NCI-H146 (cell line): ENCODE measurements at regions not wholly inside any gene's neighbourhood (a gene's known extent, or its start where the extent isn't known, plus 50 kb on each side); places are given as distances from the start of the nearest gene placed in this dataset.

ENCODE experiments used
- DNase-seq: peaks from one replicate; lab custom pipeline; 2025; lab: John Stamatoyannopoulos, UW

DNA sequence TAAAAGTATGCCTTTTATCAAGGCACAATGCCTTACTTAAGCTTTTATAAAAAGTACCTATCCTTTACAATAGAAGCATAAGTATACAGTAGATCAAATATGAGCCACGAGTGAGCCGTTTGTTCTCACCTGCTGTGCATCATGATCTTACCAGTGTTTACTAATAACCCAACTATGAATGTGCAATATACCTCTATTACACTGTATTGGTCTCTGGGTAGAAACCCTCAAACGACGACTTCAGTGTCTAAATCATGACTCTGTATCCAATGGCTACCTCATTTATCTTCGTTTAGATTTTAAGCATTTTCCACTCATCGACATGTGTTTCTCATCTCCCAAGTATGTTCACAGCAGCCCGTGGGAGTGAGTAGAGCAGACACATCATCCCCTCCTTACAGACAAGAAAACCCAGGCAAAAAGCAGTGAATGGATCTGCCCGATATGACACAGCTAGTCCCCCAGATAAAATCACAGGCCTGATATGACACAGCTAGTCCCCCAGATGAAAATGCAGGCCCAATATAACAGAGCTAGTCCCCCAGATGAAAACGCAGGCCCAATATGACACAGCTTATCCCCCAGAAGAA lies 279.8 kb downstream of the TNS1 start:
- no peak for DNase-seq

DNA sequence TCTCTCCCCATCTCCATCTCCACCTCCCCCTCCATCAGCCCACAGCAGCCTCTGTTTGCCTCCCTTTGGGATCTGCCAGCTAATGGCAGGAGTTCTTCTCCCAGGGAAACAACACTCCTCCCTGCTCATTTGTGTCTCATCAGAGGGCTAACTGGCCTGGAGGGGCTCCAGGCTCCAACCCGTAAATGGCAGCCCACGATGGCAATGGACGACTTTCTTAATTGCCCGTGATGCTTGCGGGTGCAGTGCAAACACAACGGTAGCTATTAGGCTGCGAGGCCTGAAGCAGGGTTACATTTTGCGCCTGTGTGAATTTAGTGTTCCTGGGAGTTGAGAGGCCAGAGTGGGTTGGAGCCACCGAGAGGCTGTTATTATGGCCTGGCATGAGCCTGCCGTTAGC lies 285.1 kb downstream of the TNS1 start:
- DNase-seq = no peak

DNA sequence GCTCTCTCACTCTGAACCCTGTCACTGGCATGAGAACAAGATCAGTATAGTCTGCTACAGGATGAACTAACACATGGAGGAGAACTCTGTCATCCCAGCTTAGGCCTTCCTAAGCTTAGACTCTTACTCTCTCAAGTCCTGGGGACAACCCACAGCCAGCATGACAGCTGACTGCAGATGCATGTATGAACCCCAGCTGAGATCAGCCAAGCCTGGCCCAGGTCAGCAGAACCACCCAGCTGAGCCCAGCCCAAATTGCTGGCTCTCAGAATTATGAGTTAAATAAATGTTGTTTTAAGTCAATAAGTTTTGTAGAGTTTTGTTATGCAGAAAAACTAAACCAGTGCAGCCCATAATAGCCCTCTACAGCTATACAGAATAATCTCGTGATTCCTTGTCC lies 287.3 kb downstream of the TNS1 start:
- no peak for DNase-seq

DNA sequence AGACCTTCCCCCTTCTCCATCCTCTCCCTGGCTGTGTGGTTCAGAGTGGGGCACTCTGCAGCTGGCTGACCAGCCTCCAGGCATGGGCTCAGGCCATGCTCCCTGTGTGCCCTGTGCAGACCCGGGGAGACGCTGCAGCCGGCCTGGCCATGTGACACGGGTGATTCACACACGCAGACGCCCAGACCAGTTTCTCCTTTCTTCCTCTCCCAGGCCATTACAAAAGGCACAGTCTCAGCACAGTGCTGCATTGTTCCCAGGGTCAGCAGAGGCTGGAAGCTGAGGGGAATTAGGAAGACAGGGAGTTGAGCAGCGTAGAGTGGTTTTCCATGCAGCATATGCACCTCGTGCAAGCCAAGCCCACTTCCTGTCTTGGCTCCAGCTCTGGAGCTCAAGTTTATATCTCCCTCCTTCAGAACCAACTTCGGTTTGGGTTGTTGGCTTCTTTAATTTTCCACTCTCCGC lies 288.5 kb downstream of the TNS1 start:
- DNase-seq = no peak

DNA sequence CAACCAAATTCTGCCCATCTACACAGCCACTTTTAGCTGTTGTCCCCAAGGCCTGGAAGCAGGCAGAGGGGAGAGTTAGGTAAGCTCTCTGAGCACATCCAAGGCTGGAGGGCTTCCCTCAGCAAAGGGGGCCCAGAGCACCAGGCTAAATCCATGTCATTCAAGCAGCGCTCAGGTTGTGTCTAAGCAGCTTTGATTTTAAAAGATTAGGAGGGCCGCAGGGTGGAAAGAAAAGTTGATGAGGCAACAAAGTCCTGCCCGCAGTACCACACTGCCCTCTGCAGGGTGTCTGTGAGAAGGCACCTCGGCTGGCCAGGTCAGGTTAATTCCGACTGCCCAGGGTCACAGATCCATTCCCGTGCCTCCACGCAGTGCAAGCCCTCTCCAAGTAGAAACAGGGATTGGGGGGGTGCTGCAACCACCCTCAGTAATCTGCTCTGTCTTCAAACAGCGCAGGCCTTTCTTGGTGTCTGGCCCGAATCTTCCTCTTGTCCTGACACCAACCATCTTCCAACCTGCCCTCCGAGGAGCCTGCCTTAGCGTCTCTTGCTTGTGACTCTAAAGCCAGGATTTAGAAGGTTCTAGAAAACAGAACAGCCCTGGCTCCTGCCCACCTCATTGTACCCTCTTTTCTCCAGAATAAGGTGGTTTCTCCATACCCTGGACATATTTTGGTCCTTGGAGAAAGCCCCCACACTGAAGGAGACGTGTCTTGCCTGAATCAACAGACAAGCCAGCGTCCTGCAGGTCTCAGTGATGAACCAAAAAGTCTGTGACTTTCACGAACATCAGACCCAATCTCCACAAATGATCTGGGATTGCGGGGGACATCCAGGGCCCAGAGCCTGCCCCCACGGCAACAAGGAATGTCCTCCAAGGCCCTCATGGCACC lies 289.2 kb downstream of the TNS1 start:
- DNase-seq = peak; percentile 34

DNA sequence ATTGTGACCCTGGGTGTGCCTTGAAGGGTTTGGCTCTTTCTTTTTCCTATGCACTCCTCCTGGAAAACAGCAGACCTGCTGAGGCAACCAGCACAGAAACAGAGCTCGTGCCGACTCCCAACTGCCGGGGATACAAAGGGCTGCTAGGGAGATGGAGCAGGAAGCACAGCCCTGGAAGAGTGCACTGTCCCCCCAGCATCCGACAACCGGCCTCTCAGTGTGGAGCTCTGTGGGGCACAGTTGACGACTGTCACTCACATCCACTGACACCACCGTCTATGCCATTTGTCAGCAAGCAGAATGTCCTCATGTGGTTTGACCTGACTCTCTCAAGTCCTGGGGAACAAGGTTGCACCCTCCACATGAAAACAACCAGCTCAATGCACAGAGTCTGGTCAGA lies 290.4 kb downstream of the TNS1 start:
- DNase-seq = no peak

DNA sequence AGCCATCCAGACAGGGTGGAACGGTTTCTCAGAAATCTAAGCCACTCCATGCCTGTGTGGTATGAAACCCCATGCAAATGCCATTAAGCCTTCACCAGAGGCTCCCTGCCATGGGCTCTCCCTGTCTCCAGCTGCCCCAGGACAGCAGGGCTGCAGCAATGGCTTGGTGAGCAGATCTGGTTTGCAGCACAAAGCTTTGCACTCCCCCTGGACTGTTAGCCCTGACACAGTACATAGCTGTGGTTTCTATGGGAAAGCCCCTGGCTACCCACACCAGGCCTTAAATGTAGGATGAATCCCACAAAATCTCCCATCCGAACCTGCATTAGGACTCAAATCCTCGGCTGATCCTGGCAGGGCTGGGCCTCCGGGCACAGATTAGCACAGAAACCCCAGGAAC lies 291.6 kb downstream of the TNS1 start:
- DNase-seq = no peak

DNA sequence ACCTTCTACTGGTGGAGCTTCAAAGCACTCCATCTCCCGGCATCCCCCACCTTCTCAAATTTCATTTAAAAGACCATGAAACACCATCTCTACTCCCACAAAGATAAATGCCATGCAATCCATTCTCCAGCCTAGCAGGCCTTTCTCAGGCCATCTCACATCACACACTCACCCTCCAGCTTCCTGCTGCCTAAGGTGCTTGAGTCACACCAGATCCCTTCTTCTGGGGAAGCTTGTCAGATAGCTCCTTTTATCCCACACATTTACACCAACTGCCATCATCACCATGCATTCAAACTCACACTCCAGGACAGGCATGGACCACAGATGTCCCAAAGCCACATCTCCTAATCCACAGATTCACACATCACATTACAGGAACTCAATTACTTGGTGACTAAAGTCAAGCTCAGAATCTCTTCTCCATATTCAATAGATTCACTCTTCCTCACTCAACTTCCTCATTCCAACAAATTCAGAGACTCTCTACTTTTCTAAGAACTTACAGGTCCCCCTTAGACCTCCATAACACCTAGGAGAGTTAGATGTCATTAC lies 292.5 kb downstream of the TNS1 start:
- no peak for DNase-seq

DNA sequence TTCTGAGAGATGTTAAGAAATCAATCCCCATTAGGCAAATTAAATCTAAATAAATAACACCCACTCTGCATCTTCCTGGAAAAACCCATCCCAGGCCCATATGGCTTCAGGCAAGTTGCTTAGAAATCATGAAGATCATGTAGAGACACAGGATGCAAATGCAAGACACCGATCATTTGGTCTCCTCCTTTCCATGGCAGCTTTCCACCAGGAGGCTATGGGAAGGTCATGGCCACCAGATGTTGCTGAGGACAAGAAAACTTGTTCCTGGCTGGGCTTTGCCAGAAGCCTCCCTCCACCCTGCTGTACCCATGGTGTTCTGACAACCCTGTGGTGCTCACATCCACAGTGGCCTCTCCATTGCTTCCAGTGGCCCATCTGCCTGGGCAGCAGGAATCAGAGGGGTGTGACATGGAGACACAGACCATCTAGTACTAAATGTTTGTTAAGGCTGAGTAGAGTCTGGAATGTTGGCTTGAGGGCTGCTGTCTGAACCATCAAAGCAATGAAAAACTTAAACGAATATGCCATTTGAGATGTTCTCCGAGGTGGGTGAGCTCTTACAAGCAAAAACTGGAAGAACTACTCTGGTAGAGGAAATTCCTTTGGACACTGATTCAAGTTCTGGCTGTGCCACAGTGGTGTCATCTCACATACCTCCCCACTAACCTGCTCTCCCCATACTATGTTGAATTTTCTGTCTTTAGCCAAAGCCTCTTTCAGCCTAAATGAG lies 293.2 kb downstream of the TNS1 start:
- DNase-seq = no peak

DNA sequence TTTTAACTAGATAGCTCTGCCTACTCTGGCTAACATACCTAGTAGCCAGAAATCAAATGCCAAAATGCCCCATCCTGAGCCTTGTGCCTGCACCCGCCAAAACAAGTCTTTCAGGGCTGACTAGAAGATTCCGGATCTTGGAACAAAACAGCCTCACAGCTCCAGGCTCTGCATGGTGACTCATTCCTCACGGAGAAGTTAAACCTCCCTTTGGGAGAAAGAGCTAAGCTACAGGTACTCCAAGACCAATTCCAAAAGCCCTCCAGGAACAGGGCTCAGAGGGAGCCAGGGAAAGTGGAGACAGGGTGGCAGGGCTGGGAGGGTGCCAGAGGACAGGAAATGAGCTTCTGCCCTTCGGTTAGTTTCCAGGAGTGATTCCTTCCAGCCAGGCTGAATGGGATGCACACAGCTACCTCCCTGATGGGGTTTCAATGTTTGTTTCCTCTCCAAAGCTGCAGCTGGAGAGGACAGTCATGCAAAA lies 295.6 kb downstream of the TNS1 start:
- no peak for DNase-seq

DNA sequence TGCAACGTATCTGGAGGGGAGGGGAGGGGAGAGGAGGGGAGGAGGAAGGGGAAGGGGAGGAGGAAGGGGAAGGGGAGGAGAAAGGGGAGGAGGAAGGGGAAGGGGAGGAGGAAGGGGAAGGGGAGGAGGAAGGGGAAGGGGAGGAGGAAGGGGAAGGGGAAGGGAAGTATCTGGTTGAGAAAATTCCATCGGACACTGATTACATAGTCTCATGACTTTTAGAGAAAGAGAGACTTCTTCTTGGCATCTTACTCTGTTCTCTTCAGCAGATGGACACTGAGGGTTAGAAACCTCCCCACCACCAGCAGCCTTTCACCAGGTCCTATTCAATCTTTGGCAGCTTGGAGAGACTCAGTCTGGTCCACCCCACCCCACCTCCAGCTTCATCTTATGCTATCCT lies 296.3 kb downstream of the TNS1 start:
- no peak for DNase-seq

DNA sequence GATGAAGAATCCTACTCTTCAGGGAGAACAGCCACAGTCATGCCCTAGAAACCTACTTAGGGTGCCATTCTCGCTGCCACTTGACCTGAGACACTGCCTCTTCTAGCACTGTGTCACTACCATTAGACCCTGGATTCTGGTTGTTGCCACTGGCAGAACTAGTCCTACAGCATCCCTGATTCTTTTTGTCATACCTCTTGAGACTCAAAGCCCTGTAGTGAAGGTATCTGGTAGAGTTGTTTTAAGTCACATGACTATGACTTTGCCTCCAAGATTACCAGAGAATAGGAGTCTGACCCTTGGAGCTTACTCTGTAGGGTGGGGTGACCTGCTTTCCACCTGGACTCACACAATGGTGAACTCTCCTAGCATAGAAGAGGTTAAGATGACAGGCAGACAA lies 296.7 kb downstream of the TNS1 start:
- DNase-seq = no peak

DNA sequence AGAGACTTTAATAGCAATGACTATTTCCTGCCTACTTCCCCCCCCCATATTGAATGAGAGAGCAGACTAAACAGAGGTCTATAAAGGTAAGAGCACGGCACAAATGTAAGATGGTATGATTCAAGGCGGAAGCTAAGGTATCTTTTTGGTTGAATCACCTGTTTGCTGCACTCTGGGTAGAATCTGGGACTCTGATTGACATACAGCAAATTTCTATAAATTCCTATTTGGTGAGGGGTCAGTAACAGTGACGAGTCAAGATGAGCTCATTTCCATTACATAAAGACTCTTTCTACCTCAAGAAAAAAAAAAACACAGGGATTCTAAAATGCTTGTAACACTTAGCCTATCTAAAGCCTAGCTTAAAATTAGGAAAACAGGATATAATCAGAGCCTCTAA lies 297.3 kb downstream of the TNS1 start:
- DNase-seq = no peak

DNA sequence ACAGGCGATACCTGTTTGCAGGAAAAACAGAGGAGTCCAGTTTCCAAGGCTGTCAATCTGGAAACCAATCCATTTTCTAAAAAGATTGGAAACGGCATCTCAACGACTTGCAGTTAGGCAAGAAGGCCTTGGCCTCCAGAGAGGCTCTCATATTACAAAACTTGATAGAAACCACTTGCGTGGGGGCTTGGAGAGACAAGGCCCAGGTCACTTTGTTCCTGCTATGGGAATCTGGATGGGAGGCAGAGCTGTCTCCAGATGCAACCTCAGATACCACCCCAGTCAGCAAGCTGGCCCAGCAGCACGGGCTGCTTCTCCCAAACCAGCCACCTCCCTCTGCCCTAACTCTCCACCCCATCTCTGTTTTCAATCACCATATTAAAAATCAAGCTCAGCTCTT lies 298.8 kb downstream of the TNS1 start:
- DNase-seq = no peak

DNA sequence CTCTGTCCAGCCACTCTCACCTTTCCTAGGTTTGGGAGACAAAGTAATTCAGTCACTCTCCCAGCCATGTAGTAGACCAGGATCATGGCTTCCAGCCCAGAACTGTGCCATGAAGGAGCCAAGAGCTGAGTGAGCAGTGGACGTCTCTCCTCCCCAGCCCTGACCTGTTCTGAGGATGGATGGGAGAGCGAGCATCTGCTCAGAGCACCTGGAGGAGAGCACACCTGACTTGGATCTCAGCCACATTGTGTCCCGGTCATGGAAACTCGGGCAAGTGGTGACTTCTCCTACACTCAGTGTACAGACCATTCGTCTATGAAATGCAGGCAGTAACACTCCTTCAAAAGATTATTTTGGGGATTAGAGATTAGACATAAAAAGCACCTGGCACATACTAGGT lies 299.7 kb downstream of the TNS1 start:
- DNase-seq = no peak

DNA sequence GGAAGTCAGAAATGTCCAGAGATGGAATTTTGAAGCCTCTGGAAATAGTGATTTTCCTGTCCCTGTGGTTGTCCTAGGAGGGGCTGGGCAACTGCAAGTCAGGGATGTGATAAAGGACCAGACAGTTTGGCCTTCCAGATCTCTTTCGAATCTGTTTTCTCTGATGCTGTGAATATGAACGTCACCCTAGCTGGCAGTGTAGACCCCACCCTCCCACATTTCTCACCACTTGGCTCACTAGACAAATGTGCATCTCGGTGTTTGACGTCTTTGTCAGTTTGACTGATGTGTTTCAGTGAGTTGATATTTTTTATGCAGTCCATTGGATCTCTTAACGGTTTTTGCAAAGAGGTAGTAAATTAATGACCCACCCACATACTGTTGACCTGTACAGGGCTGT lies 301.2 kb downstream of the TNS1 start:
- DNase-seq = no peak

DNA sequence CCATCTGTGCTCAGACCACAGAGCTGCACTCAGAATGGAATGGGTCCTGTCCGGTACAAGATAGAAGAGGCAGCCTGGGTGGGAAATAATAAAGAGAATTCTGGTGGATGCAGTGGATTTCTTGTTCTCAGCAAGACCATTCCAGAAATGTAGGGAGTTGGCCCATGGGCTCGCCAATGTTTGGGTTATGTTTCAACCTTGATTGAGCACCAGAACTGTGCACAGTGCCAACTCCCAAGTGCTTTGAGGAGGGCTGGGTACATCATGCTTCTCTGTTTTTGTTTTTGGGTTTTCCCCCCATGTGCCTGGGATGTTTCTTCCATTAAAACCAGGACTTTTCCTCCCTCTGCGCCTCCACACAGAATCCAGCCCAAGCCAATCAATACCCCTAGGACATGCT lies 304.1 kb downstream of the TNS1 start:
- no peak for DNase-seq

DNA sequence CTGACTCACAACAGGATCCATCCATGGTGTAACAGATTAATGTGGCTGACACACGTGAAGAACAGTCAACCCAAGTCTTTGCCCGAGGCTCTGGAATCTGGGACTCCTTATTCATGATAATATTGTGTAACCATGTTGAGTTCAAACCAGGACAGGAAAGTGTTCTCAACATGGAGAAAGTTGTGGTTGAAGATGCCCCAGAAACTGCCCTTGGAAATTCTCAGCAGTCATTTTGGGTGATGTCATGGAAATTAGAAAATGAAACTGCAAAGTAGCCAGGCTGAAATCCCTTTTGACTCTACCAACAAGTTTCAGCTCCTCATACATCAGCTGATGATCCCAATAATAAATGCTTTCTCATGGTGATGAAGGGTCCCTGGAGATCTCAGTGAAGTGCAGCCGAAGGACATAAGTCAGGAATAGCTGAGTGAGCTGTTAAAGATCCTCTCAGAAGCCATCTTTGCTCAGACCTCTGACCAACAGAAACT lies 307.7 kb downstream of the TNS1 start:
- no peak for DNase-seq

DNA sequence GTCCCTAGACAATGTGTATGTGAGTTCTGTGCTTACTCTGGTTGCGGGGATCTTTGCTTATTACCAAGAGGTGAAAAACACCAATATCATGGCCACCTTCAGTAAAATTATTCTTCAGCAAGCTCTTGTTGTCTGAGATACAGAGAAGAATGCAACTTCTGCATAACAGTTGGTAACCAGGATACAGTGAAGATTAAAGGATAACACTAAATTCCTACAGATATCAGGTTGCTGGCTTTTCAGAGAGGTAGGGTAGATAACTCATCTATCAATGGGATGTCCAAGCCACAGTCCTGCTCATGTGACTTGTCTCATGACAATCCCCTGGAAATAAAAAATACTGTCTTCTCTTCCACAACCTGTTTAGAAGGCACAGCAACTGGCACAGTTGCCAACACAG lies 308.5 kb downstream of the TNS1 start:
- no peak for DNase-seq

DNA sequence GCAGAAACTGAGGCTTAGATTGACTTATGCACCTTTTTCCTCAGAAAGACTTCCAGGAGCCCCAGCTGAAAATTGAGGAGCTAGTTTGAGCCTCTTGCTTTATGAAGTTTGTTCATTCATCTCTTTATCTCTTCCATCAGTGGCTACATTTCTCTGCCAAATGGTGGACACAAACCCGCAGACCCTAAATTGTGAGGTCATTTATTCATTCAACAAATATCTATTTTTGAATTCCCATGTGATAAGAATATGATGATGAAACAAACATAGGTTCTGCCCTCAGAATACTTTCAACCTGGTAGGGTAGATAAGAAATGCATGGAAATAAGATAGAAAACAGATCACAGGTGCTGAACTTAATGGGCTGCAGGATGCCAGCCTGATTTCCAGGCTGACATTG lies 309.4 kb downstream of the TNS1 start:
- no peak for DNase-seq

DNA sequence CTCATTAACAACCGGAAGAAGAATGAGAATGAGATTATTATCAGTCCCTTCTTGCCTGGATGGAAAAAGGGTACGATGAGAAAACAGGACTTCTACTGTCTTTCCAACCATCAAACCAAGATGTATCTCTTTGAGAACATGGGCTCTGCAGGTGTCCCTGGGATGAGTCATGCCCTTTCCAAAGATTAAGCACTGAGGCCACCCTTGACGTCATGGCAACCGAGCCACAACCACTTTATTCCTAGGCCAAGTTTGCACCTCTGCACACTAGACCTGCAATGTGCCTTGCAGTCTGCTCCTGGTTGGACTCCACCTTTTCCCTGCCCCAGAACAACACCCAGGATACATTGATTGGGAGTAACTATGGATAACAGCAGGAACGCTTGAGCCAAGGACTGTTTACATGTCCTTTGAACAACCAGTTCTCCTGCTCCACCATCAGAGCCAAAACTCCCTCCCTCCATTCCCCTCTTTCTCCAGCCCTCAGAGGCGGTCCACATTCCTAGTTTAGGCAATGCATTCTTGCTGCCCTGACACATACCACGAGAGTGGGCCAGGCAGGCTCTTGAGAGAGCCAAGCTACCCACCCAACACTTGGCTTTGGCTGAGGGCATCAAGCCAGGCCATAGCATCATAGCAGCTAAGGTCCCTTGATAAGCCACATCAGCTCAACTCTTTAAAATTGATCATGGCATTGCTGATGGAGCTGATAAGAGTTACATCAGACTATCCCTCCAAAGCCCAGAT lies 310.7 kb downstream of the TNS1 start:
- no peak for DNase-seq

DNA sequence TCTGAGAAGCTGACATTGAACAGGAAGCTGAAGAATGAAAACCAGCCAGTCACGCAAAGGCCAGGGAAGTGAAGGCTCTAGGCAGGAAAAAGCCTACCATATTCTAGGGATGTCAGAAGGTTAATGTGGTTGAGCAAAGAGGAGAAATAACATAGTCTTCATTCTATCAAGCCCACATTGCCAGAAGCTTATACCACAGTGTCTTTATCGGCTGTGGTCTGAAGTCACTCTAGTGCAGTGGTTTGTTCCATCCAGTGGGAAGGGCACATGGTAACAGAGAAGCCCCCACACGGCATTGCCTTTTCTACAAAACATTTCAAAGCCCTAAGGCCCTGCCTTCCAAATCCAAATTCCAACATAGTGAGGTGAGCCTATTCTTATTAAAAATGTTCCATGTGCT lies 311.3 kb downstream of the TNS1 start:
- DNase-seq = no peak
